SK-N-MC (cell line): ENCODE measurements at regions not wholly inside any gene's neighbourhood (a gene's known extent, or its start where the extent isn't known, plus 50 kb on each side); places are given as distances from the start of the nearest gene placed in this dataset.

Experiments
- EZH2 ChIP-seq: fragments of 200-600 bp; sonication (generic); IDR thresholded peaks from one replicate; pipeline ENCODE4 v1.6.1; 2017; ENCODE audit warnings: antibody characterized with exemption
- POLR2AphosphoS5 ChIP-seq: IDR thresholded peaks from 2 replicates; pipeline ENCODE4 v1.6.1; 2012; ENCODE audit warnings: mild to moderate bottlenecking, low read depth, low read length, borderline replicate concordance

- TF ChIP-seq EZH2 (no peak), POLR2AphosphoS5 (peak; percentile 31; the same call in 1 of the 2 replicates)
Observed at GRCh38 chr7:110253093-110253492, 837.8 kb upstream of the LRRN3 start.
